Hypothalamus (tissue), 51 donors: ENCODE measurements at regions not wholly inside any gene's neighbourhood (a gene's known extent, or its start where the extent isn't known, plus 50 kb on each side); places are given as distances from the start of the nearest gene placed in this dataset.
"Not testable (repeated sequence)": the region's sequence is repeated elsewhere in the genome, so short reads cannot be mapped to it uniquely, and the experiment has no call there.

Source experiments
- DNase-seq, 51 donors: peaks; one replicate each; lab custom pipeline; 2025; lab: John Stamatoyannopoulos, UW

DNA sequence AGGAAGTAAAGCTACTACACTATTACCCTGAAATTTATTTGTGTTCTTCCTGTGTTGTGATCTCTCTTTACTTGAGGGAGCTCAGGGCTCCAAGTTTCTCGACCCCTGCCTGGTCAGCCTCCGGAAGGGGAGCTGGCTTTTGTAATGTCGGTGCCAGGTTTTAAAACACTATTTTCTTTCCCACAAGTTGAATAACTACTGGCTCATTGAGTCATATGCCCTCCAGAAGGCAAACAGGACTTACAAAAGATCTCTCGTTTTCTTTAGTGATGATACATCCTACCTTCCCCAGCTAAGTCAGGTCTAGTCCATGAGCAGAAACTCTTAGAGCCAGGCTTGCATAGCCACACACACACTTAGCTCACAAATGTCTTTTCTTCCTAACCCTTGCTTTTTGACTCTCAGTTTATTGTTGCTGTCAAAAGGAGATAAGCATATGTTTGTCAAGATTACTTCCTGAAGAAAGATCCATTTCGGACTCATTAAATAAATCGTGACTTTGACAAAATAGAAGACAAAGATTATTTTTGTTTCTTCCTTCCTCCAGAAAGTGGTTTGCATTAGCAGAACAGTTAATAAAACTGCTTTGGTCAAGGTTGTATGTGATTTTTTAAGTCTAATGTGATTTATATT is 209.8 kb upstream of the FLRT2 start:
- no peak for DNase-seq

DNA sequence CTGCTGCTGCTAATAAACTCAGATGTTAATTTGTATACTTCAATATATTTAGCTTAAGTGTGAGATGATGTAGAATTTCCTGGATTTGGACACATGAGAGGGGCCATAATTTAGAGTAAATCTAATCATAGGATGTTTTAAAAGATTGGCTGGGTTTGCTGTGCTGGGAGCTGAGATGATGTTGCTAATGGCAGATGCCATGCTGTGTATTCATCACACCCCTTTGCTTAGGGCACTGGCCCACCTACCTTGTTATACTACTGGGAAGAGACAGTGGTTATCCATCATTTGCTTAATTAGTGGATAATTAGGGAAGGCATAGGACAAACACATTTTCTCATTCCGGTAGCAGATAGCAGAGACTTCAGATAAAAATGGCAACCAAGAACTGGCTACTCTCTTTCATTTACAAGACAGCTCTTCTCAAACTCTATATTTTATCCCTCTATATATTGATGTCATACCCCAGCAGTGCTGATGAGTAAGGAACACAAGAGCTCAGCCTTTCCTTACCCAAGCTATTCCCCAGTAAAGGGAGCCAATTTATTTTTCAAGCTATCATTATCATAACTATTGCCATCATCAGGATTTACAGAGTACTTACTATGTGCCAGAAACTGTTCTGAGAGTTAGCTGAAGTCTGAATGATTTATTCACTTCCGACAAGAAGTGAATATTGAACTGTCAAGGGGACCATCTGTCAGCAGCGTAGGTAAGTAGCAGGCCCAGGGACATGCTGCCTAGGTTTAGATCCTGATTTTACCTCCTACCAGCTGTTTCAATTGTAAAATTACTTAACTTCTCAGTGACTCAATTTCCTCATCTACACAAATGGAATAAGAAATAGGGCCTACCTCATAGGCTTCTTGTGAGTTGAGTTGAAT is 204.6 kb upstream of the FLRT2 start:
- DNase-seq, result no peak

DNA sequence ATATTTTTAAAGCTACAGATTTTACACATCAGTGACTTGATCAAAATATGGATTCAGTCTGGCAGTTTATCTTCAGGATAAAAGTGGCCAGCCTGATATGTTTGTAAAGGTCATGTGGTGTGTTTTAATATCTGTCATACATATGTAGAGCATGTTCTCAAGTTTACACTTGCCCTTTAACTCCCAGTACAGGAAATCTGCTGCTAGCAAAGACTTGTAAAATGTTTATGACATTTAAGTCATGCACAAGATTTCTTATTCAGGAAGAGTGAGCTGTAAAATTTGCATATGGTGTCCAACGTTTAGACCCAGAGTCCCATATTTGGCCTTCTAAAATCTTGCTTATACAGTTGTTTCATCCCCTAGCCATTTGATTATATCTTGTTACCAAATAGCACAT is 197.5 kb upstream of the FLRT2 start:
- DNase-seq, result no peak

DNA sequence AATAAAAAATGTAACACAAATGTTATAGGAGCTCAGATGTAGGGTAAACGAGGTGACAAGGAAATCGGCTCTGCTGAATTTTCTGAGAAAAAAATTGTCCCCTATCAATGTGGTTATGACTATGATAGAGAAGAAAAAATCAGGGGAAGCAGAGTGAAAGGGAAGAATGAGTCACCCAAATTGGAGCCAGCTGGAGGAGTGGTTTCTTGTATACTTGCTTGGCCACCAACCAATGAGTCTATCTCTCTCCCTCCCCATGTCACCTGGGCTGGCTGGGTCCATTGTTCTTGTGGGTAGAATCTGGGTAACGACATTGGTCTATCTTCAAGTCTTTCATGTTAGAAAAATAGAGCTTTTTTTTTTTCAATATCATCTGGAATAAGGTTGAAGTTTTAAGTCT is 196.6 kb upstream of the FLRT2 start:
- no peak for DNase-seq

DNA sequence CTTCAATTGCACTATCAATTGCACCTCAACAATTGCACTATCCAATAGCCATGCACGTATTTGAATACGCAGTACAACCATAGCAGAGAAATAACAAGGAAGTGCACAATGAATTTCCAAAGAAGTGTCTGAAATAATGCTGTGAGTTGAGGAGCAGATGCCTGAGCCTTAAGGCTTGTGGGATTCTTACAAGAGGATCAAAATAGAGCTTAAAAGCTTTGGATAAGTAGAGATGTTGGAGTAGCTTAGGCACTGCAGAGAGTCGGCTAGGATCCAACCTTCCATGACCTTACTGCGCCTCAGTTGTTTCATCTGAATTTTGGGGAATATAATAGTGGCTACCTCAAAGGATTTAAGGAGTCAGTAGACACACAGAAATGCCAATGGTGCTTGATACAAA is 196.1 kb upstream of the FLRT2 start:
- no peak for DNase-seq

DNA sequence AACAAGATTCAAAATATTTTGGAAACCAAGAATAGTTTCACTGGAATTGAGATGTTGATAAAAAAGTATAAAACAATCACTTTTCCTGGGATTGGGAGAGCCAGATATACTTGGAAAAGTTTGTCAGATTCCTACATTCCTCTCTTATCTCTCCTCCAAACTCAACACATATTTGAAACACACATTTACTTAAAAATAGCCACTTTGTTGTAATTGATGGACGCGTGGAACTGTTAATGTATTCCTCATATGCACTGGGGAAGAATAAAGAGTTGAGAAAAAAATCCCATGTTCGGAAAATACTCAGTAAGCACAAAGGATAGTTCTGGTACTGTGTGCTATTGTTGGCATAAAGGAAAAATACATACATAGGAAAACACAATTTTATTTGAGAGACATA is 195.6 kb upstream of the FLRT2 start:
- DNase-seq, result no peak

DNA sequence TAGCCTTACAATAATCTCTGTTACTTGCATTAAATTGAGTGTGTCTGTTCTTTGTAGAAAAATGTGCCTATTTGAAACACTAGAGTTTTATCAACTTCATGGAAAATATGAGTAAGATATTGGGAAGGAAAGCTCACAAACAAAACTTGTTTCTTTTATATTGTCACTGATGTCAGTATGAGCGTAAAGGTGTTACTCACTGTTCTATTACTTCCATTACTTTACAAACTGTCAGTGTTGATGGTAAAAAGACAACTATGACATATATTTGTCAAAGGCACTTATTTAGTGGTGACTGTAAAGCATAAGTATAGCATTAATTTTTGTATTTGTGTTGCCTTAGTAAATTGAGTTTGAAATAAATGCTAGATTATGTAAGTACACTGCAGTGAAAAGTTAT is 193.7 kb upstream of the FLRT2 start:
- no peak for DNase-seq

DNA sequence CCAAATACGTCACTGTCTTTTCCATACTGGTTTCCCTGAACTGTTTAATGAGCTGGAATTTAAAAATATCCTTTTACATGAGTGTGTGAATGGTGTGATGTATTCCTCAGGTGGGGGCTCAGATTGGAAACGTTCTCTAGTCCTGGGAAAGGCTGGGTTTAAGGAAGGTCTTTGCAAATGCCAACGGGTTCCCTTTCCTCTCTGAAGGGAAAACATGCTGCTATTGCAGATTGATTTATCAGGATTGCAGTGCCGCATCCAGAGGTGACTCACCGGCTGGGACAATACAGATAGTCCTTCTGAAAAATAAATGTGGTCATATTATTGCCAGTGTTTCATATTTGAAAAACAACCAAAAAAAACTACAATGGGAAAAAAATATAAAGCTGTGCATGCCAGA is 193.1 kb upstream of the FLRT2 start:
- DNase-seq, result no peak

DNA sequence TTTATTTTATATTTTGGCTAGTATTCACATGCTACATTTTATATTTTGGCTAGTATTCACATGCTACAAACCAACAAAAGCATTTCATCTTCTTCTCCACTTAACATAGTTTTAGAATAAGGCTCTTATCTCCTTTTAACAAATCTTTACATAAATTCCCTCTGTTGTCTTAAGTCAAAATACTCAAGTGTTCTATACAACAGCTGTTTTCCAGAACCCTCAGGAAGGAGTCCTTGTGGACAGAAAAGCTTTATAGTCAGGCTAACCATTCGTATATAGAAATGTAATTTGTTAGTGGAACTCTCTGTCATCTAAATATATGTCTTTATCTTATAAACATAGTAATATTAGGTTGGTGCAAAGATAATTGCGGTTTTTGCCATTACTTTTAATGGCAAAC is 191.0 kb upstream of the FLRT2 start:
- no peak for DNase-seq

DNA sequence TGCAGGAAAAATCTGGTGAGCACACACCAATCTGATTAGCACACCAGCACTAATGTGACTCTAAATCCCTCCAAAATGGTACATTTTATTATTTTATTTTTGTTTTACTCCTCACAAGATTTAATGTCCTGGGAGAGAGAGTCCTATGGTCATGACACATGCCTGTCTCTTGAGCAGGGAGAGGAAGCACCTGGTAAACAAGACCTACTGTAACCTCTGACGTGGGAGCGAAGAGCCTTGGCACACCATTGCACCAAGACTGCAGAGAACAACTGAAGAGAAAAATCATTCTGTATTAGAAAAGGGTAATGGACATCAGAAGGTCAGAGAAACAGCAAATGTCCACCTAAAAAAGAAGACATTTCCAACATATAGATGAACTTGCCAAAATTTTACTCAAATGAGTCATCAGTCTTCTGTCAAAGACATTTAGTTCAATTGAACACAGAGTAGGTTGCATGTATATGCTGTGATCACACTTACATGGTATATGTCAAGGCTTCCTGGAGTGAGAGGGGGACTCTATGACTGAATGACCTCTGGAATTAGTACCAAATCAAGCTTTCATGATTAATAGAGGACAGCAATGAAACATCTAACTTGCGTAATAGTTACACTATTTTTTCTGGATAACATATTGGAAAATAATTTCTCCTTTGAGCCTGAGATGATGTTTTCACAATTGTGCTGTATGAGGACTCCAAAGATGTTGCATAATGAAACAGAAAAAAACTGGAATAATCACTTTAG is 186.9 kb upstream of the FLRT2 start:
- DNase-seq, result no peak

DNA sequence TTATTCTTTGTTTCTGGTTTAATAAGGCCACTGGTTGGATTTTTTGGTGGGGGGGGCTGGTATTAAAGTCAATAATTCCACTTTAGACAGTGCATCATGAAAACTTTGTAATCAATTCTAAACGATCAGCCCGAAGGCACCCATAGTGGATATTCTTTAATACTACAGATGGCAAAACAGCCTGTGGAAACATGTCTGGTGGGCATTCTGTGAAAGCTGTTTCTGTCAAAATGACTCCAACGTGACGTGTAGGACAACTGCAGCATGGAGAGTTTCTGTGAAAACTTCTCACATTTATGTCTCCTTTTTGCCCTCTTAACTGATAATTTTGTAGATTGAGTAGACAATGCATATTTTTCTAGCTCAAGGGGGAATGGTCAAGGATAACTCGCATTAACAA is 185.8 kb upstream of the FLRT2 start:
- no peak for DNase-seq

DNA sequence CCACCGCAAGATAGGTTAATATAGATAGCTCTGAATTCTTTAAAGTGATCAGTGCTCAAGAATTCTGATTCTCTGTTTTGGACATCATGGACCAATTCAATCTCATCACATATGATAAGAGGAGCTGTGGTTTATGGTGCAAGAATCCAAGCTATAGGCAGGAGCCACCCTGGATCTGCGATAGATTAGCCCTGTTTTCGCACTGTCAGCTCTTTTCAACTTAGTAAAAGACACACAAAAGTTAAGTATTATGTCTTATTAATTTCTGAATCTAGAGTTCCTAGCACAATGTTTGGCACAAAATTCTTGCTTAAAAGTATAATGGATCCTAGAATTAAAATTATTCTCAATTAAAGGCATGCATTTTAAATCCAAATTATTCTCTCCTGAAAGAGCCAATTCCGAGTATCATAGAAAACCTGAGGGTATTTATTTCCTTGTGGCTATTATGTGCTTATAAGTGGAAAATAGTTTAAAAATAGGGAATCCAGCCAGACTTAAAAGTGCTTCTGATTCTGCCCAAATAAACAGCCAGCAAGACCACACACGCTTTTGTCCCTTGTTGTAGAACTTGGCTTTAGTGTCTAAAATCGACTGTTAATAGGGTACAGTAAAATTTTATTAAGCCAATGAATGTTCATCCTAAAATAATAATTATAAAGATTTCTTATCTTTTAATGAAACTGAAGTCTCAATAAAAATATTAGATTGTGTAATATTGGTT is 184.9 kb upstream of the FLRT2 start:
- no peak for DNase-seq

DNA sequence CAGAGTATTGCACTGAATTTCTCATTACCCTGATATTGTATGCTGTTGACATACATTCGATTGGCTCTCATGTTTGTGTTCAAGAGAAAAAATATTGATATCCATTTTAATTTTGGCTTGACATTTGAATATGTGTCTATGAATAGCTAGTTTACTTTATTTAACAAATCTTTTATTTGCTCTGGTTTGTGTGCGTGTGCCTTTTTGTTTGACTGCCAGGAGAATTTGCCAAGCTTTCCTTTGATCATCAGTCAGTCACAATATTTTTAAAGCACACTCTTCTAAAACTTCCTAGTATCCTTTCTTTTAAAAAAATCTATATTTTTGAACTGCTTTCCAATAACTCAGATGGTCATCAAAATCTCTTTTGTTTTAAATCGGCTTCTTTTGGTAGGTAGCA is 179.3 kb upstream of the FLRT2 start:
- no peak for DNase-seq

DNA sequence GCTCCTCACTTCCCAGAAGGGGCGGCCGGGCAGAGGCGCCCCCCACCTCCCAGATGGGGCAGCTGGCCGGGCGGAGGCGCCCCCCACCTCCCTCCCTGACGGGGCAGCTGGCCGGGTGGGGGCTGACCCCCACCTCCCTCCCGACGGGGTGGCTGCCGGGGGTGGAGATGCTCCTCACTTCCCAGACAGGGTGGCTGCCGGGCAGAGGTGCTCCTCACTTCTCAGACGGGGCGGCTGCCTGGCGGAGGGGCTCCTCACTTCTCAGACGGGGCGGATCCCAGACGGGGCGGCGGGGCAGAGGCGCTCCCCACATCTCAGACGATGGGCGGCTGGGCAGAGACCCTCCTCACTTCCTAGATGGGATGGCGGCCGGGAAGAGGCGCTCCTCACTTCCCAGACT is 177.4 kb upstream of the FLRT2 start:
- DNase-seq, result not testable (repeated sequence)

DNA sequence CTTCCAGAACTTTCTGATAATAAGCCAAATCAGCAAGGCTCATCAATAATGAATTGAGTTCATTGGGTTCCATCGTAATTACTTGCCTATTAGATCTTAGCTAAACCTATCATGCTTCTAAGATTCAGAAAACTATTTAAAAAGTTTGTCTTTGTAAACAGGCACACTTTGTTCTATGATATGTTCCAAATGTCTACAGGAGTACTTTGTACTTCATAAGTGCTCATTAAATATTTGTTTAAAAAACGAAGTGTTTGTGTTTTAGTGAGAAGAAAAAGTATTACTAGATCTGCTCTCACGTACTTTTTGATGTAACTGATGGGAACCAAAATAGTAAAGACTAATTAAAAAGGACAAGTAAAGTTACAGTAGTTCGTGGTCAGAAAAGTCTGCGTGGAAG is 172.8 kb upstream of the FLRT2 start:
- DNase-seq, result no peak

DNA sequence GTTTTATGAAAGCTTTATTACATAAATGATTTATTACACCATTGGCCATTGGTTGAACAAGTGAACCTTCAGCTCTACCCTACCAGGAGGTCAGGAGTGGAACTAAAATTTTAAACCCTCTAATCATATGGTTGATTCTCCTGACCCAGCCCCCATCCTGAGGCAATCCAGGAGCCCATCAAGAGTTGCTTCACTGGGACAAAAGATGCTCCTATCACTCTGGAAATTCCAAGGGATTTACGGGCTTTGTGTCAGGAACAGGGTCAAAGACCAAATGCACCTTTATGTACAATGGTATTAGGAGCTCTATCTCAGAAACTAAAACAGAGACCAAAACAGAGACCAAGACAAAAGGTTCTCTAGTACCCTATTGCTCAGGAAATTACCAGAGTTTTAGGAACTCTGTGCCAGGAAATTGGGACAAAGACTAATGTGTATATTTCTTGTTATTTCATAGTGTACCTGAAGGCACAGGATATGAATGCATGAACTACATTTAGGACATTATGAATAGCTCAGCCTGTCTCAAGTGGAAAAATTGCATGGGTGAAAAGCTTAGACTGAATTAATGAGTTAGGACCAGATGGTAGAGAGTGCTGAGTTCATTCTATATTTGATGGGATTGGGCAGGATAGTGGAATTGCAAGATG is 171.7 kb upstream of the FLRT2 start:
- no peak for DNase-seq

DNA sequence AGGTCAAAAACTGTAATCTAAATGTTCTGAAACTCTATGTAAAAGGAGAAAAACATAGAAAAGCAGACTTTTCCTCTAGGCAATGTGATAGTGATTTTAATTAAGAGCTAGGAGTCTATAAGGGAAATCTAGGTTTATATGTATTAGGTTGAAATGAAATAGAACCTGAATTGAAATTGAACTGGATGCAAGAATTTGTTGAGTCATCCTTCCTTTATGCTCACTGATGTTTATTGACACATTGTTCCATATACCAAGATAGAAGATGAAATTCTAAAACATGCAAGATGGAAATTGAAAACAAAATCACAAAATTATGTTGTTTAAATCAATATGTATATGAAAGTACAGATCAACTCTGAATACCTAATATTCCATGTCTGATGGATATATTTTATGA is 170.4 kb upstream of the FLRT2 start:
- no peak for DNase-seq

DNA sequence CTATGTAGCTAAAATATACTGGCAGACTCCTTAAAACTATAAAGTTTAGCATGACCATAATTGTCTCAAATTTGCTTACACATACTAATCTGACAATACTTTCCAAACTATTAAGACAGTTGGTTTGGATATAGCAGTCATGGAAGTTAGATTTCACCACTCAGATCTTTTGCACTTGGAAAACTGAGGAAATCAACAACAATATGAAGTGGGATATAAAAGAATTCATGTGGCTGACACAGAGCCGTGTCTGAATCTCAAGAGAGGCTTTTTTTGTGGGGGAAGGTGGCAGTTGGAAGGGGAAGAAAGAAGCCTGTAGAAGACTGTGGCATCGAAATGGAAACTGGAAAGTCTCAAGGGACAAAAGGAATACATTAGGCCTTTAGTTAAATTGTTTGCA is 166.6 kb upstream of the FLRT2 start:
- no peak for DNase-seq

DNA sequence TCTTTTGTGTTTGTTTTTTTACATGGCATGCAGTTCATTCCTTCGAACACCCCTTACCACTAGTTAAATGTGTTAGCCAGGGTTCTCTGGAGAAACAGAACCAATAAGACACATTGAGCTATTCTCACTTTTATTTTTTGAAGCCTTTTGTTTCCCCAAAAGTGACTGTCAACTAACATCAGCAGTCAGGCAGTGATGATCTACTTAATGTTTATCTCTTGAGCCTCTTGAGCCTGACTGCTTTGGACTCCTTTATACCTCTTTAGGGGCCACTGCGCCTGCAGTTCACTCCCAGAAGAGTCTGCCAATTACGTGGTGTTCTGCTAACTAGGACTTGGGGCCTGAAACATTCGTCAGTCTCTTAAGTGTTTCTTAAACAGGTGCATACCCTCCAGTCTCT is 163.7 kb upstream of the FLRT2 start:
- no peak for DNase-seq

DNA sequence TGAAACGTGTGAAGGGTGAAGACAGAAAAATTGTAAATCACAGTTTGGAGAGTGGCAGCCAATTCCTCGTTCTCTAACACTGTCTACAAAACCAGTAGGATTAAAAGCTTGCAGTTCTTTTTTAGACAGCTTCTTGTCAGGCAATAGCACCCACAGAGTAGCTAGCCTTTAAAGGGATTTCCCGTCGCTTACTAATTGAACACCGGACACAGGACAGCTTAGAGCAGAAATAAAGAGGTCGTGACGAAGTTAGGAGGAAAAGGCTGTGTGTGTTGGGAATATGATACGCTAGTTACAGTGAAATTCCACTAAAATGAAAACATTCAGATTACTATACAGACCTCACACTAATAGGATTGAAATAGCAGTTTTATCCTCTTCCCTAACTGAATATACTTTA is 149.1 kb upstream of the FLRT2 start:
- DNase-seq, result no peak

DNA sequence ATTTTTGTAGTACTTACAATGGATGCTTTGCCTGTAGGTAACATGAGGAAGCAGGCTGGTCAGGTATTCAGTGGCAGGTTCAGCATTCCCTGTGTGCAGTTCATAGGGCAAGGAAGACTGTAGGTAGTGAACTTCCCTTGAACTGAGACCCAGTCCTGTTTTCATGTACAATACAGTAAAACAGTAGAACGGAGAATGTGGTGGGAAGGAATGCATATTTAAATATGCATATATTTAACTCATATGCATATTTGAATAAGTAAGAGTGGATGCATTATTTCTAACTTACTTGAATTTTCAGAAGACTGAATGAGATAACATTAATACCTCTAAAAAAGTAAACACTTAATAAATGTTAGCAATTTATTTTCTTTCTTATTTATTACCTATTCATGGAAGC is 147.6 kb upstream of the FLRT2 start:
- DNase-seq, result no peak
